SK-N-DZ (cell line): ENCODE measurements at regions not wholly inside any gene's neighbourhood (a gene's known extent, or its start where the extent isn't known, plus 50 kb on each side); places are given as distances from the start of the nearest gene placed in this dataset.
"Not testable (repeated sequence)": the region's sequence is repeated elsewhere in the genome, so short reads cannot be mapped to it uniquely, and the experiment has no call there.

ENCODE experiments used
- DNase-seq: peaks from one replicate; pipeline ENCODE4 v3.0.0-alpha.2; 2015; ENCODE audit warnings: low spot score

- peak; percentile 58 for DNase-seq
Measured at GRCh38 chr14:100419856-100420255, 96.7 kb downstream of the SLC25A47 start.

GRCh38 chr14:100421756-100422470 is 98.8 kb downstream of the SLC25A47 start:
- peak; percentile 64 for DNase-seq

DNA sequence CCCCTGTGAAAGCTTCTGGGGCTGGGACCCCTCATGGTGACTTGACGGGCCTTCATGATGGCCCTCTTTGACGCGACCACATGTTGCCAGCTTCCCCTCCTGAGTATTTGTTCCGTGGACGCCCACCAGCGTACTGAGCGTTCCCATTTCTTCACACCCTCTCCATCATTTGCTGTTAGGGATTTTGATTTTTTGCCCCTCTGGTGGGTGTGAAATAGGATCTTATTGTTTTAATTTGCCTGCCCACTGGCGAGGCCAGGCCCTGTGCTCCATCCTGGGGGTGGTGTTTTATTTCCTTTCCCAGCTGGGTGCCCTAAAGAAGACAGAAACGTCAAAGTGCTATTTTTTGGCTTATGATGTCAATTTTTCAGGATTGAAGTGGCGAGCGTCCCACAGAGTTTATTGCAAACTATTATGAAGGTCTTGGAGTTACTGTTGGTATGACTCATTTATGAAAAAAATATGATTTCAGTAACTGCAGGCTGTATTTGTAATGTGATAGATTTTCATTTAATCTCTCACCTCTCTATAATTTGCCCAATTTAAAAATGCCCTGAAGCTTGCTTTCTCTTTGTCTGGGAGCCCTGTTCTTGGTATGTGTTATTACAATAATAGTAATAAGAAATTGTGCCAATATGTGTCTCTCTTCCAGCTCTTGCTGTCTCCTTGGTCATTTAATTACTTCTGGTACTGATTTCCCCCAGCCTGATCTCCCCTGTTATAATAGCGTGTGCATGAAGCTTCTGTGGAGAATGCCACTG is 99.6 kb downstream of the SLC25A47 start:
- no peak for DNase-seq

- peak; percentile 45 for DNase-seq
Measured at GRCh38 chr14:100423317-100424010, 100.3 kb downstream of the SLC25A47 start.

- DNase-seq, result no peak
Measured at GRCh38 chr14:100424504-100425428, 101.6 kb downstream of the SLC25A47 start.

- DNase-seq, result no peak
Measured at GRCh38 chr14:100425429-100425827, 102.3 kb downstream of the SLC25A47 start.

- no peak for DNase-seq
Measured at GRCh38 chr14:100426314-100426713, 103.2 kb downstream of the SLC25A47 start.

DNA sequence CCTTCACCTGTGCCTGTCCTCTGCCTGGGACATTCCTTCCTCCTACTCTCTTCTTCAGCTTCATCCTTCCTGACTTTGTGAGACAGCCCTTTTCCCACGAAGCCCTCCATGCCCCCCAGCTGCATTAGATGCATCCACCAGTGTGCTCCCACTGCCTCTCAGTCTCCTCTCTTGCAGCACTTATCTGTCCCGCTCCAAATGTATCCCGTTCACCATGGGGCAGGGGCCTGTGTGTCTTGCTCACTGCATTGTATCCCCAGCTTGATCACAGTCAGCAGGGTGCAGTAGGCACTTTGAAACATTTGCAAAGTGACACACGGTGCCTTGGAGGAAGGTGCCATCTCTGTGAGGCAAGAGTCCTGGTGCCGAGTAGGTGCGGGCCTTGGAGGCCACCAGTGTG is 104.0 kb downstream of the SLC25A47 start:
- DNase-seq, result no peak

GRCh38 chr14:100428727-100429126 is 105.6 kb downstream of the SLC25A47 start:
- DNase-seq, result peak; percentile 25

- no peak for DNase-seq
Measured at GRCh38 chr14:100429537-100429936, 106.4 kb downstream of the SLC25A47 start.

DNA sequence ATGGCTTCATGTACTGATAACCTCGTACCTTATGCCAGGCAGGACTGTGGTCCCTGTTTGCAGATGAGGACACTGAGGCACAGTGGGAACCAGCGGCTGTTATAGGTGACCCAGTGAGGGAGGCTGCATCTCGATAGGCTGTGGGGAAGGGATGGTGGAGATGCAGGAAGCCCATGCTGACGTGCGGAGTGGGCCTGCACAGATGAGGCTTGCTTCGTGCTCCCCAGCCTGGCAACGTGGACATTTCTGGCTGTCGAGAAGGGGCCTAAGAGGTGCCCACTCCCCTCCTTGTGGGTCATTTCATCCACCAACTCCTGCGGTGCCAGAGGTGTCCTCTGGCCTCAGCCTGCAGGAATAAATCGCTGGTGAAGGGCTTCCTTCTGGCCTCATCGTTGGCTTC is 107.4 kb downstream of the SLC25A47 start:
- no peak for DNase-seq

DNA sequence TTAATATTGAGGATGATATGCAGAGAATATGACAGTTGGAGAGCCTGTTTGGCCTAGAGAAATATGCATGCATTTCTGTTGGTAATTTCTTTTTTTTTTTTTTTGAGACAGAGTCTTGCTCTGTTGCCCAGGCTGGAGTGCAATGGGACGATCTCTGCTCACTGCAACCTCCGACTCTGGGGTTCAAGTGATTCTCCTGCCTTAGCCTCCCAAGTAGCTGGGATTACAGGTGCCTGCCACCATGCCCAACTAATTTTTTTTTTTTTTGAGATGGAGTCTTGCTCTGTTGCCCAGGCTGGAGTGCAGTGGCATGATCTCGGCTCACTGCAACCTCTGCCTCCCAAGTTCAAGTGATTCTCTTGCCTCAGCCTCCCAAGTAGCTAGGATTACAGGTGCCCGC is 108.3 kb downstream of the SLC25A47 start:
- DNase-seq, result not testable (repeated sequence)

- no peak for DNase-seq
Measured at GRCh38 chr14:100432652-100433427, 109.7 kb downstream of the SLC25A47 start.

DNA sequence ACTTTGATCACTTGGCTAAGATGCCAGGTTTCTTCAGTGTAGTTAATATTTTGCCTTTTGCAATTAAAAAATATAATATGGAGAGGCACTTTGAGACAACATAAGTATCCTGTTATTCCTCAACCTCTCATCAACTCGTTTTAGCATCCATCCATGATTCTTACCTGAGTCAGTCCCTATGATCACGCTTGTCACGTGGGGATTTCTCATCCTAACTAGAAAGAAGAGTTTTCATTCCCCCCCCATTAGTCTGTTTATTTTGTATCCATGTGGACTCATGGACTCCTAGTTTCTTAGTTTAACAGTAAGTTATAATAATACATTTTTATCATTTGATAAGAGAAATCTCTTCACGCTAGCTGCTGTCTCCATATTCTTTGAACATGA is 110.3 kb downstream of the SLC25A47 start:
- DNase-seq, result no peak

DNA sequence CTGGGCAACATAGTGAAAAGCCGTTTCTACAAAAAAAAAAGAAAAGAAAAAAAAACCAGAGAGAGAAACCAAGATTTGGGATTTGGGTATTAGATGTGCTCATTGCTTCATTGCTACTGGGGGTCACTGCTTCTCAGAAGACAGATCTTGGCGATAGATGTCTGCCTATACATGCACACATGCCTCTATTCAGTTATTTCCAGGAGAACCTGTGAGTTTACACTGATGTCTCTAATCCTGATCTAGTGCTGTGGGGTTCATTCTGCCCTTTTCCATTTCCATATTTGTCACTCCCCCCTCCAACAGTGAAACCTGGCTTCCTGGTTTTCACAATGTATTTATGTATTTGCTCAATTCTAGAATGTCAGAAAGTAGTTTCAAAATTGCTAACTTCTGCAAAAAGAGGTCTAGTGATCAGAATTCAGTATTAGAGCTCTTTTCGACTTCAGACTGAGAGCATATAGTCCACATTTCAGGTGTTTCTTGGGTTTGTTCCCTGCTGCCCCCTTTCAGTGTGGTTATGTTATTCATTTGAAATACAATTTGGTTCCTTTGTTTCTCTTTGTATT is 111.0 kb downstream of the SLC25A47 start:
- DNase-seq, result no peak

DNA sequence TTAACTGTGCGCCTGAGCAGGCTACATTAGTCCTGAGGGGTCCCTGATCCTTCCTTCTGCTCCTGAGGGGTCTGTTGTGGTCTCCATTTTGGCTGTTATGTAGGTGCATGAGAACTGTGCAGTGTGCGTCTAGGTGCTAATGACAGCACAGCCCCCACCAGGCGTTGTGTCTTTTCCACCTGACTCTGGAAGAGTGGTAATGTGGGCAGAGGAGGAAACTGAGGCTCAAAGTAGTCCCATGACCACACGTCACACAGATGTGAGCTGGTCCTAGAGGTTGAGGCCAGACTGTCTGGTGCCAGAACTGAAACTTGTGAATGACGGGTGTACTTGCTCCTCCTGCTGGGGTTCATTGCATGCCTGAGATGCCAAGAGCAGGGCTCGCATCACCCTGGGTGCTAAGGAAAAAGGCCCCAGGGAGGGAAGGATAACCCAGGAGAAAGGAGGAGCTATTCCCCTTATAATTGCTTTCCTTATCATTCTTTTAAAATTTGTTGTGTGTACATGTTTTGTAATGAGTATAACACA is 111.8 kb downstream of the SLC25A47 start:
- no peak for DNase-seq

GRCh38 chr14:100435459-100435858 is 112.3 kb downstream of the SLC25A47 start:
- DNase-seq, result no peak

- no peak for DNase-seq
Measured at GRCh38 chr14:100436745-100437406, 113.7 kb downstream of the SLC25A47 start.

GRCh38 chr14:100438271-100438670 is 115.1 kb downstream of the SLC25A47 start:
- no peak for DNase-seq
